ENCODE measurements at regions not wholly inside any gene's neighbourhood (a gene's known extent, or its start where the extent isn't known, plus 50 kb on each side); places are given as distances from the start of the nearest gene placed in this dataset.
A peak's percentile ranks its signal among the peaks of the same experiment; 100 is the strongest.

- TF ChIP-seq EP300 (IDR thresholded peaks at IDR 0.05) (no peak), CTCF (IDR thresholded peaks at IDR 0.05) (no peak), POLR2A (IDR thresholded peaks at IDR 0.05) (no peak)
- Histone ChIP-seq H3K27ac (no peak overlapping the region), H3K4me1 (peaks cover 0 to 14% (median 0%) of the 10 kb centered on the region in 4 donors), H3K27me3 (no peaks in the 10 kb centered on the region), H3K36me3 (no peaks in the 10 kb centered on the region), H3K4me3 (no peak overlapping the region), H3K9me3 (peaks cover 0 to 47% (median 7%) of the 10 kb centered on the region in 4 donors)
- WGBS, 2 donors: 96% methylated on average over 5 of the region's 5 CpGs
- no peak for DNase-seq (ENCODE audit: low spot score in 2 of 2)
Observed at GRCh38 chr2:239884051-239884405, 141.1 kb downstream of the NDUFA10 start.

GRCh38 chr2:239883326-239884050, 141.7 kb downstream of the NDUFA10 start:
- H3K27ac ChIP-seq: no peak overlapping the region
- peaks cover 0 to 47% (median 7%) of the 10 kb centered on the region in 4 donors for H3K9me3 ChIP-seq
- TF ChIP-seq CTCF (IDR thresholded peaks at IDR 0.05) (no peak), POLR2A (IDR thresholded peaks at IDR 0.05) (no peak), EP300 (IDR thresholded peaks at IDR 0.05) (no peak)
- DNase-seq (ENCODE audit: low spot score in 2 of 2): no peak
- peaks cover 0 to 14% (median 0%) of the 10 kb centered on the region in 4 donors for H3K4me1 ChIP-seq
- H3K4me3 ChIP-seq: no peak overlapping the region
- WGBS, 2 donors: 86 to 88% methylated on average over 12 of the region's 12 CpGs
- H3K27me3 ChIP-seq: no peaks in the 10 kb centered on the region
- H3K36me3 ChIP-seq: no peaks in the 10 kb centered on the region

DNA sequence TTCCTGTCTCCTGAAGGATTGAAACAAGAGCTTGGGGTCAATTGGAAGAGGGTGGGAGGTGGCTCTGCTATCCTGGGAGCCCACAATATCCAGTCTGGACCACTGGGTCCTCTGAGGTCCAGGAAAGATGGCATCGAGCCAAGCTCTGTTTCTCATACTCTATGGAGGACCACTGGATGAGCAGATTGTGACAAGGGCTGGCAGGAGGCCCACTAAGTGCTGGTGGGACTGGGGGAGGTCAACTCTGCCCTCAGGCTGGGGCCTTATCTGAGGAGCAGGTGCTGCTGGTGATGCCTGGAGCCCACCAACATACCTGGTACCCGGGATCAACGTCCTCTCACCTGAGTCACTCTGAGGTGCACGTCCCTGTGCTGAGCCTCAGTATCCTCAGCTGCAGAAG, 142.4 kb downstream of the NDUFA10 start:
- Histone ChIP-seq H3K36me3 (no peaks in the 10 kb centered on the region), H3K27me3 (no peaks in the 10 kb centered on the region), H3K4me1 (peaks cover 0 to 14% (median 0%) of the 10 kb centered on the region in 4 donors), H3K9me3 (peaks cover 0 to 47% (median 7%) of the 10 kb centered on the region in 4 donors), H3K4me3 (no peak overlapping the region), H3K27ac (no peak overlapping the region)
- DNase-seq (ENCODE audit: low spot score in 2 of 2): no peak
- WGBS, 2 donors: 91 to 92% methylated on average over 4 of the region's 4 CpGs
- TF ChIP-seq POLR2A (IDR thresholded peaks at IDR 0.05) (no peak), EP300 (IDR thresholded peaks at IDR 0.05) (no peak), CTCF (IDR thresholded peaks at IDR 0.05) (no peak)

DNA sequence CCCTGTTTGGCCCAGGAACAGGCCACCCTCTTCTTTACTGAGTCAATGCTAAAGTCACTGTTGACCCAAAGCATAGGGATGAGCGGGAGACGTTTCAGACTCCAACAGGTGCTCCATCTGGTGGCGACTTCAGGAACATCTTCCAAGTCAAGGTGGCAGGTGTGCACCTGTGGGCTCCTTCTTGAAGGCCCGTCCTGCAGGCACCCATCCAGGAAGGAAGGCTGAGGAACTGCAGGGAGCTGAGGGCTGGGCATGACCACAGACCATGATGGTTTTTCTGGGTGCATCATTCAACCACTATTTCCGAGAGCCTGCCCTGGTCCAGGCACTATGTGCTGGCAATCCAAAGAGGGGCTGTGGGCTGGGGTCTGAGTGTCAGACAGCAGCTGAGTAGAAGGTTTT, 142.8 kb downstream of the NDUFA10 start:
- 37 to 52% methylated on average over 3 to 5 of the region's 5 CpGs for WGBS, 2 donors
- peak; percentile 43 to 69 for DNase-seq (ENCODE audit: low spot score in 2 of 2)
- Histone ChIP-seq H3K27ac (peak overlapping the region in 2 of 4 donors; percentile 39 to 50), H3K4me1 (peaks cover 0 to 14% (median 0%) of the 10 kb centered on the region in 4 donors), H3K36me3 (no peaks in the 10 kb centered on the region), H3K27me3 (no peaks in the 10 kb centered on the region), H3K4me3 (no peak overlapping the region), H3K9me3 (peaks cover 0 to 47% (median 7%) of the 10 kb centered on the region in 4 donors)
- TF ChIP-seq EP300 (IDR thresholded peaks at IDR 0.05) (no peak), CTCF (IDR thresholded peaks at IDR 0.05) (peak; percentile 40 to 80 (median 49))

DNA sequence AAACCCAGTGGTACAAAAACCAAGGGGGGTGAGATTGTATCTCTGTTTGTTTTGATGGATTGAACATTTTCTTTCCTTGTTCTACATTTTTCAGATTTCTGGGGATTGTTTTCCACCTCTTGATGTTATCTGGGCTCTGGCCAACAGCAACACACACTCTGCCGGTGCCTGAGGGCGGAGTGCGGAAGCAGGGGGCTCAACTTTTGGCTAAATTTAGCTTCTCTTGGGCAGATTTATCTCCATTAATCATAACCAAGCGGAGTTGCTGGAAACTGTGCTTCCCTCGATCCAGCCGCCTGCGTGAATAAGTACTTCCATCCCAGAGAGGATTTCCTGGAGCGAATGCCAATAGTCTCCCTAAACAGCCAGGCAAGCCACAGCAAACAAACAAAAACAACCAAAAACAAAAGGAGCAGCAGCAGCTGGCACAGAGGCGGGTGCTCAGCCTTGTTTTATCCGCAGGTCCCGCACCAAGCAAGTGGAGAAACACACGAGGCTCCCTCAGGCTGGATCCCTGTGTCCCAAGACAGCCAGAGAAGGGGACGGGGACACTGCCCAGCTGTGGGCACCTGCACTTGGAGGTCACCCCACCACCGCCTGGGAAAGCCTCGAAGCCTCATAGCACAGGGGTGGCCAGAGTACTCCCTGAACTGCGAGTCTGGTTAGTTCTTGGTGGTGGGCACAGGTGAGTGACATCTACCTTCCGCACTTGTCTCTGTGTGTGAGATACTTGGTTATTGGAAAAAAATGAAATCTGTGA, 143.4 kb downstream of the NDUFA10 start:
- no peak for TF ChIP-seq EP300 (IDR thresholded peaks at IDR 0.05)
- no peak for TF ChIP-seq POLR2A (IDR thresholded peaks at IDR 0.05)
- TF ChIP-seq CTCF (IDR thresholded peaks at IDR 0.05): no peak
- DNase-seq (ENCODE audit: low spot score in 2 of 2): peak in 1 of 2 donors; percentile 15
- Histone ChIP-seq H3K27me3 (no peaks in the 10 kb centered on the region), H3K4me3 (no peak overlapping the region), H3K4me1 (peaks cover 0 to 14% (median 0%) of the 10 kb centered on the region in 4 donors), H3K27ac (peak overlapping the region in 2 of 4 donors; percentile 39 to 55), H3K9me3 (peaks cover 0 to 42% (median 7%) of the 10 kb centered on the region in 4 donors), H3K36me3 (no peaks in the 10 kb centered on the region)
- 47 to 51% methylated on average over 17 of the region's 17 CpGs for WGBS, 2 donors

Data from tibial nerve (tissue), 4 donors.